B cell (primary cell): ENCODE measurements at regions not wholly inside any gene's neighbourhood (a gene's known extent, or its start where the extent isn't known, plus 50 kb on each side); places are given as distances from the start of the nearest gene placed in this dataset.

Experiments used
- ATAC-seq: fragments of 200-7000 bp; cut with Tn5 transposase; one replicate; pipeline ENCODE4 v1.10.0; 2021; ENCODE audit warnings: low read depth, mild to moderate bottlenecking, moderate number of reproducible peaks, moderate library complexity
- CTCF ChIA-PET: fragments of 350-600 bp; sonication (Branson Sonifier 250); formaldehyde crosslinking; loops from one replicate; lab custom pipeline; 2021; ENCODE audit warnings: antibody characterized with exemption, inconsistent platforms; lab: Charles Lee
- POLR2A ChIA-PET: fragments of 350-600 bp; sonication (Branson Sonifier 250); formaldehyde crosslinking; loops from one replicate; lab custom pipeline; 2021; ENCODE audit warnings: antibody characterized with exemption; lab: Charles Lee
- DNase-seq: peaks from one replicate; pipeline ENCODE4 v3.0.0; 2013
- H2AFZ ChIP-seq: 2 replicates; pipeline ENCODE4 v1.6.1; 2012; ENCODE audit warnings: mild to moderate bottlenecking, low read depth, low read length; ENCODE audit not compliant: insufficient read depth, poor library complexity, severe bottlenecking
- H3K27ac ChIP-seq, 2 donors: 1 replicate in 1 of 2; 2 replicates in 1 of 2; pipeline ENCODE4 v1.5.1; 2012 to 2013; ENCODE audit warnings: low read length in 2 of 2, mild to moderate bottlenecking in 2 of 2, moderate library complexity in 1 of 2
- H3K27me3 ChIP-seq, 4 experiments: fragments of 200-600 bp in 1 of 4; sonication (generic) in 1 of 4; replicated peaks in 1 of 4; 1 replicate in 2 of 4; 2 replicates in 2 of 4; pipeline versions ENCODE4 v1.6.1 to v1.7.0; 2013 to 2016; ENCODE audit warnings: low read length in 3 of 4, mild to moderate bottlenecking in 2 of 4, mixed read lengths in 1 of 4, moderate library complexity in 1 of 4; ENCODE audit not compliant: insufficient read depth in 4 of 4, control insufficient read depth in 3 of 4; ENCODE audit errors: control extremely low read depth in 1 of 4
- H3K36me3 ChIP-seq, 2 experiments: replicated peaks in 1 of 2; 1 replicate in 1 of 2; 2 replicates in 1 of 2; pipeline versions ENCODE4 v1.6.1 to v1.7.1; 2013; ENCODE audit warnings: low read length in 1 of 2; ENCODE audit not compliant: insufficient read depth in 2 of 2, control insufficient read depth in 1 of 2; ENCODE audit errors: control extremely low read depth in 1 of 2, extremely low read depth in 1 of 2
- H3K4me1 ChIP-seq, 2 donors: fragments of 200-600 bp in 1 of 2; sonication (generic) in 1 of 2; 1 replicate in 1 of 2; 2 replicates in 1 of 2; pipeline versions ENCODE4 v1.5.1 to v1.6.1; 2013 to 2017; ENCODE audit warnings: low read length in 2 of 2; ENCODE audit not compliant: control insufficient read depth in 2 of 2, insufficient read depth in 2 of 2
- H3K4me2 ChIP-seq: replicated peaks from 2 replicates; pipeline ENCODE3; 2012; ENCODE audit warnings: mild to moderate bottlenecking, low read depth, low read length; ENCODE audit not compliant: poor library complexity, severe bottlenecking
- H3K4me3 ChIP-seq, 5 experiments: fragments of 200-600 bp in 1 of 5; sonication (generic) in 1 of 5; 1 replicate in 3 of 5; 2 replicates in 2 of 5; pipeline versions ENCODE4 v1.5.1 to v1.7.0; 2011 to 2016; ENCODE audit warnings: low read length in 4 of 5, mild to moderate bottlenecking in 4 of 5, low read depth in 2 of 5, control low read depth in 1 of 5, moderate library complexity in 1 of 5; ENCODE audit not compliant: insufficient read depth in 1 of 5; ENCODE audit errors: control extremely low read depth in 1 of 5, extremely low read depth in 1 of 5
- H3K79me2 ChIP-seq: fragments of 200-600 bp; sonication (generic); one replicate; pipeline ENCODE4 v1.6.0; 2016; ENCODE audit warnings: low read length; ENCODE audit not compliant: control insufficient read depth, insufficient read depth
- H3K9ac ChIP-seq: fragments of 200-600 bp; sonication (generic); 2 replicates; pipeline ENCODE4 v1.6.1; 2017; ENCODE audit warnings: mild to moderate bottlenecking, low read length, moderate library complexity
- H3K9me3 ChIP-seq, 3 donors: one replicate each; pipeline versions ENCODE4 v1.6.1 to v1.7.1; 2013; ENCODE audit warnings: low read length in 2 of 3; ENCODE audit not compliant: control insufficient read depth in 2 of 3, insufficient read depth in 1 of 3; ENCODE audit errors: control extremely low read depth in 1 of 3
- H4K20me1 ChIP-seq: 2 replicates; pipeline ENCODE4 v1.6.0; 2012; ENCODE audit warnings: mild to moderate bottlenecking, low read length; ENCODE audit not compliant: insufficient read depth, control insufficient read depth, poor library complexity, severe bottlenecking
- H3K27ac Mint-ChIP-seq: one replicate; pipeline ENCODE4 v1.8.0; 2021; ENCODE audit warnings: mixed read lengths
- H3K27me3 Mint-ChIP-seq: one replicate; pipeline ENCODE4 v1.8.0; 2021; ENCODE audit warnings: mixed read lengths
- H3K4me1 Mint-ChIP-seq: one replicate; pipeline ENCODE4 v1.8.0; 2021; ENCODE audit warnings: mixed read lengths
- H3K4me3 Mint-ChIP-seq: one replicate; pipeline ENCODE4 v1.8.0; 2021; ENCODE audit warnings: mixed read lengths
- H3K9me3 Mint-ChIP-seq: one replicate; pipeline ENCODE4 v1.8.0; 2022; ENCODE audit warnings: mixed read lengths; ENCODE audit not compliant: insufficient read depth
- CTCF ChIP-seq: fragments of 200-600 bp; IDR thresholded peaks from one replicate; pipeline ENCODE4 v1.8.0; 2022; ENCODE audit warnings: antibody characterized with exemption, mild to moderate bottlenecking
- EZH2 ChIP-seq: IDR thresholded peaks from 2 replicates; pipeline ENCODE4 v1.6.1; 2012; ENCODE audit warnings: borderline replicate concordance, low read depth, mild to moderate bottlenecking, moderate library complexity, low read length; ENCODE audit not compliant: insufficient read depth, poor library complexity, severe bottlenecking
- WGBS: methylation state at CpG from one replicate; pipeline ENCODE4 v1.1.5; 2013; ENCODE audit warnings: missing lambda C conversion rate; ENCODE audit not compliant: insufficient coverage; 5-methylcytosine and 5-hydroxymethylcytosine counted together
- intact Hi-C: fragments of 100-400 bp; cut with micrococcal nuclease; formaldehyde crosslinking; loops from one replicate; pipeline ENCODE4 v1.10.0; 2022

GRCh38 chr20:39719293-39719692, 757.1 kb downstream of the DHX35 start:
- Histone ChIP-seq H3K9me3 (peaks cover 0 to 4% (median 0%) of the 10 kb centered on the region in 3 donors), H3K36me3 (no peaks in the 10 kb centered on the region), H3K4me2 (no peak overlapping the region), H3K27me3 (no peaks in the 10 kb centered on the region), H3K9ac (no peak overlapping the region), H3K4me1 (no peaks in the 10 kb centered on the region), H3K4me3 (no peak overlapping the region), H3K79me2 (no peaks in the 10 kb centered on the region), H3K27ac (no peak overlapping the region), H2AFZ (no peak overlapping the region), H4K20me1 (no peaks in the 10 kb centered on the region)
- ChIA-PET POLR2A (no interaction called here), CTCF (no interaction called here)
- no peaks in the 10 kb centered on the region for H3K9me3 Mint-ChIP-seq
- H3K4me1 Mint-ChIP-seq: no peaks in the 10 kb centered on the region
- H3K27me3 Mint-ChIP-seq: no peaks in the 10 kb centered on the region
- H3K4me3 Mint-ChIP-seq: no peak overlapping the region
- ATAC-seq (no peak), DNase-seq (no peak)
- no peak for TF ChIP-seq CTCF
- no peak for TF ChIP-seq EZH2
- intact Hi-C loops: no loop called here
- WGBS: no CpG with 5 or more reads among the region's 2 CpGs
- H3K27ac Mint-ChIP-seq: no peak overlapping the region

- H3K4me1 Mint-ChIP-seq: no peaks in the 10 kb centered on the region
- no peak overlapping the region for H3K4me3 Mint-ChIP-seq
- TF ChIP-seq CTCF (no peak), EZH2 (no peak)
- H3K4me2 ChIP-seq: no peak overlapping the region
- no peak overlapping the region for H3K27ac ChIP-seq
- H2AFZ ChIP-seq: no peak overlapping the region
- ATAC-seq: no peak
- H3K4me1 ChIP-seq: no peaks in the 10 kb centered on the region
- no peak overlapping the region for H3K9ac ChIP-seq
- H3K4me3 ChIP-seq: no peak overlapping the region
- H3K9me3 ChIP-seq: peaks cover 0 to 4% (median 0%) of the 10 kb centered on the region in 3 donors
- intact Hi-C loops: no loop called here
- no peaks in the 10 kb centered on the region for H3K79me2 ChIP-seq
- ChIA-PET CTCF (no interaction called here), POLR2A (no interaction called here)
- H4K20me1 ChIP-seq: no peaks in the 10 kb centered on the region
- no peaks in the 10 kb centered on the region for H3K27me3 Mint-ChIP-seq
- H3K27me3 ChIP-seq: no peaks in the 10 kb centered on the region
- DNase-seq: no peak
- 94% methylated on average over 5 of the region's 5 CpGs for whole genome bisulfite sequencing
- no peaks in the 10 kb centered on the region for H3K9me3 Mint-ChIP-seq
- no peaks in the 10 kb centered on the region for H3K36me3 ChIP-seq
- H3K27ac Mint-ChIP-seq: no peak overlapping the region
These were observed 755.8 kb downstream of the DHX35 start for GRCh38 chr20:39717936-39718335.
